GM23248 (cell line): ENCODE measurements at regions not wholly inside any gene's neighbourhood (a gene's known extent, or its start where the extent isn't known, plus 50 kb on each side); places are given as distances from the start of the nearest gene placed in this dataset.
"Not testable (repeated sequence)": the region's sequence is repeated elsewhere in the genome, so short reads cannot be mapped to it uniquely, and the experiment has no call there.

Experiments
- DNase-seq: peaks from one replicate; pipeline ENCODE4 v3.0.0-alpha.2; 2015
- H2AFZ ChIP-seq: fragments of 200-600 bp; sonication (generic); 2 replicates; pipeline ENCODE4 v1.6.1; 2016; ENCODE audit warnings: antibody characterized with exemption
- H3F3A ChIP-seq: fragments of 200-600 bp; sonication (generic); 2 replicates; pipeline ENCODE4 v1.6.1; 2016; ENCODE audit warnings: mild to moderate bottlenecking, antibody characterized with exemption, mixed run types; ENCODE audit not compliant: insufficient read depth
- H3K27ac ChIP-seq: fragments of 200-600 bp; sonication (generic); 2 replicates; pipeline ENCODE4 v1.5.1; 2016; ENCODE audit warnings: mild to moderate bottlenecking
- H3K27me3 ChIP-seq: fragments of 200-600 bp; sonication (generic); replicated peaks from 2 replicates; pipeline ENCODE4 v1.6.1; 2016; ENCODE audit warnings: mild to moderate bottlenecking; ENCODE audit not compliant: insufficient read depth
- H3K36me3 ChIP-seq: fragments of 200-600 bp; sonication (generic); 2 replicates; pipeline ENCODE4 v1.6.1; 2016; ENCODE audit warnings: low read depth, mild to moderate bottlenecking
- H3K4me1 ChIP-seq: fragments of 200-600 bp; sonication (generic); 2 replicates; pipeline ENCODE4 v1.6.1; 2016; ENCODE audit warnings: mild to moderate bottlenecking; ENCODE audit not compliant: insufficient read depth
- H3K4me2 ChIP-seq: fragments of 200-600 bp; sonication (generic); one replicate; pipeline ENCODE4 v1.6.1; 2016; ENCODE audit warnings: mild to moderate bottlenecking; ENCODE audit not compliant: unreplicated experiment
- H3K4me3 ChIP-seq: fragments of 200-600 bp; sonication (generic); 2 replicates; pipeline ENCODE4 v1.5.1; 2016; ENCODE audit warnings: mild to moderate bottlenecking
- H3K79me2 ChIP-seq: fragments of 200-600 bp; sonication (generic); 2 replicates; pipeline ENCODE4 v1.6.1; 2016; ENCODE audit warnings: mild to moderate bottlenecking; ENCODE audit not compliant: insufficient read depth
- H3K9ac ChIP-seq: fragments of 200-600 bp; sonication (generic); 2 replicates; pipeline ENCODE4 v1.6.1; 2016; ENCODE audit warnings: mild to moderate bottlenecking
- H3K9me2 ChIP-seq: fragments of 200-600 bp; sonication (generic); 2 replicates; pipeline ENCODE4 v1.6.1; 2016; ENCODE audit warnings: mixed run types, mild to moderate bottlenecking, moderate library complexity; ENCODE audit not compliant: insufficient read depth
- H3K9me3 ChIP-seq: fragments of 200-600 bp; sonication (generic); one replicate; pipeline ENCODE4 v1.6.1; 2017; ENCODE audit warnings: low read depth
- H4K20me1 ChIP-seq: fragments of 200-600 bp; sonication (generic); 2 replicates; pipeline ENCODE4 v1.6.0; 2016; ENCODE audit not compliant: insufficient read depth
- EZH2 ChIP-seq: fragments of 200-600 bp; sonication (generic); IDR thresholded peaks from 2 replicates; pipeline ENCODE4 v1.6.1; 2018; ENCODE audit warnings: antibody characterized with exemption, mild to moderate bottlenecking; ENCODE audit not compliant: insufficient read depth, poor library complexity, severe bottlenecking
- EZH2phosphoT487 ChIP-seq: fragments of 200-600 bp; sonication (generic); IDR thresholded peaks from 2 replicates; pipeline ENCODE4 v1.6.1; 2018; ENCODE audit warnings: antibody characterized with exemption, moderate library complexity, mild to moderate bottlenecking, low read depth; ENCODE audit not compliant: insufficient read depth
- WGBS, 2 experiments: methylation state at CpG; one replicate each; pipeline ENCODE4 v1.1.6; 2015 to 2017; ENCODE audit warnings: low lambda C conversion rate in 2 of 2, low coverage in 1 of 2; ENCODE audit errors: missing lambda C conversion rate in 2 of 2; 5-methylcytosine and 5-hydroxymethylcytosine counted together
- in situ Hi-C: fragments of 300-500 bp; cut with MboI; formaldehyde crosslinking; loops from 2 replicates; pipeline ENCODE4 v1.15.0; 2020

DNA sequence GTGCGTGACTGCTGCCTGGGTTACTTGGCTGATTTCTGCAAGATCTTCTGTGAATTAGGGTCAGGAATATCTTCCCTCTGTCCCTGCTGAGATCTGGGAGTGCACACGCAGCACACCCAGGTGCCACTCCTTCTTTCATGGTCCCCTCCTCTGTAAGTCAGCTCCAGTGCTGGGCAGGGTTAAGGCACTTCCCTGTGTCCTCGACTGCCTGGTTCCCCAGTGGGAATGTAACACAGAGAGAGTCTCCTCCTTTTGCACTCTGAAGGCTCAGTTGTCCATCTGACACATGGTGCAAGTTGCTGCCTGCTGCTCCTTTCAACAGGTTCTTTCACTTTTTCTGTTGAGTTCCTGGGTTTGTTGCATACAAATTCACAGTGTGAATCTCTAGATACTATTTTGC lies 421.2 kb upstream of the NDN start:
- H3K27ac ChIP-seq, H2AFZ ChIP-seq, in situ Hi-C loops, H3K79me2 ChIP-seq, H3K4me3 ChIP-seq, H3K9me2 ChIP-seq, H3F3A ChIP-seq, H4K20me1 ChIP-seq, H3K4me2 ChIP-seq, H3K9ac ChIP-seq, H3K36me3 ChIP-seq, H3K27me3 ChIP-seq, H3K4me1 ChIP-seq, H3K9me3 ChIP-seq, DNase-seq: not testable (repeated sequence)
- 5 to 12% methylated on average over 3 of the region's 3 CpGs for WGBS, 2 experiments

DNA sequence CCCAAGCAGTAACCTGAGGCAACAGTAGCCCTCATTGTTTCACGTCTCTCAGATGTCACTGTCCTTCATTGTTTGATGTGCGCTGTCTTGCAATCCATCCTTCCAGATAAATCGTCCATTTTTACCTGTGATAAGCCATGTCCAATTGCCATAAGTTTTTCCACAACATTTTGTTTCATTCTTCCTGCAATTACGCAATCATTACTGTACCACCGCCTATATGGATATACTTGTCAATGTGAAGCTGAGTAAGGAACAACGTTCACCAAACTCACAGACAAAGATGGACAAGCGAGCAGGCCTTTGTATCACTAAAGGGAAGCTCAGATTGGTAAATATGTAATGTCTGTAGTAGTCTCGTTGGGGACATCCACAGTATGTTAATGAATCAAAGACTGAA lies 452.5 kb upstream of the NDN start:
- H3K27ac ChIP-seq, H4K20me1 ChIP-seq, H3F3A ChIP-seq, in situ Hi-C loops, H3K9ac ChIP-seq, H3K79me2 ChIP-seq, H3K36me3 ChIP-seq, H3K27me3 ChIP-seq, H3K4me2 ChIP-seq, H3K4me3 ChIP-seq, DNase-seq, H3K4me1 ChIP-seq, H3K9me3 ChIP-seq, H2AFZ ChIP-seq, H3K9me2 ChIP-seq: not testable (repeated sequence)
- 29 to 30% methylated on average over 8 of the region's 8 CpGs for WGBS, 2 experiments

DNA sequence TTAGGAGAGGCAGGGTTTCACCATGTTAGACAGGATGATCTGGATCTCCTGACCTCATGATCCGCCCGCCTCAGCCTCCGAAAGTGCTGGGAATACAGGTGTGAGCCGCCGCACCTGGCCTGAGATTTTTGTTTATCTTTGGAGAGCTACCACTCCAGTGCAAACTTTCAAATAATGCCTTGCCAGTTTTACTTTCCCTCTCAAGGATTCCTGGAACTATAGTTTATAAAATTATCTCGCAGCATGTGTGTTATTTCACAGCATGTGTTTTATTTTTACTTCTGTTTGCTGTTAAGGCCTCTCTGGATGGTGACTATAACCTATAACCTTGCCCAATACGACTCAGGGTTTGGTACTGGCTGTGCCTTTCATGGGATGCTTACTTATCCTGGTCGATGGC lies 458.0 kb upstream of the NDN start:
- H3K9me3 ChIP-seq, H2AFZ ChIP-seq, H3K4me1 ChIP-seq, H3K27me3 ChIP-seq, H3K4me3 ChIP-seq, DNase-seq, H3K79me2 ChIP-seq, H3F3A ChIP-seq, in situ Hi-C loops, H3K36me3 ChIP-seq, H4K20me1 ChIP-seq, H3K9ac ChIP-seq, H3K27ac ChIP-seq, H3K4me2 ChIP-seq, H3K9me2 ChIP-seq: not testable (repeated sequence)
- 28 to 40% methylated on average over 8 of the region's 8 CpGs for WGBS, 2 experiments

DNA sequence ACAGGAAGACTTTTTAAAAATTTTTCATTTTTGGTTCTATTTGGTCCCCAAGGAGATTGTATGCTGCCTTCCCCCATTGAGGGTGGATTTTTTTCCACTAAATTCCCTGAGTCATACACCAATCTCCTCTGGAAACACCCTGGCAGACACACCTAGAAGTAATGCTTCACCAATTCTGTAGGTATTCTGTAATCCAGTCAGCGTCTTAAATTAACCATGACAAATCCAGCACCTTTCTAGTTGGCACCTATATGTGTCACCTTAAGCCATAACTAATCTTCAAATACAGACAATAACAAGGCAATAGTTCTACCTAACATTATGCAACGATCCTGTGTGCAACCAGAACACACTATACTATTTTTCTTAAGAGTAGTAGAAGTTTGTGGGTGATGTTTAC lies 459.1 kb upstream of the NDN start:
- 8% methylated on average over 2 of the region's 2 CpGs for WGBS, 2 experiments
- Histone ChIP-seq H3K27me3 (no peaks in the 10 kb centered on the region), H3K27ac (no peak overlapping the region), H3K9me3 (no peaks in the 10 kb centered on the region), H3K4me1 (no peaks in the 10 kb centered on the region), H2AFZ (no peak overlapping the region), H3K4me3 (no peak overlapping the region), H3K9ac (no peak overlapping the region), H3K9me2 (no peaks in the 10 kb centered on the region), H3K79me2 (no peaks in the 10 kb centered on the region), H3F3A (no peaks in the 10 kb centered on the region), H4K20me1 (no peaks in the 10 kb centered on the region), H3K36me3 (no peaks in the 10 kb centered on the region), H3K4me2 (no peak overlapping the region)
- in situ Hi-C loops: no loop called here
- no peak for DNase-seq
- TF ChIP-seq EZH2phosphoT487 (no peak), EZH2 (no peak)

DNA sequence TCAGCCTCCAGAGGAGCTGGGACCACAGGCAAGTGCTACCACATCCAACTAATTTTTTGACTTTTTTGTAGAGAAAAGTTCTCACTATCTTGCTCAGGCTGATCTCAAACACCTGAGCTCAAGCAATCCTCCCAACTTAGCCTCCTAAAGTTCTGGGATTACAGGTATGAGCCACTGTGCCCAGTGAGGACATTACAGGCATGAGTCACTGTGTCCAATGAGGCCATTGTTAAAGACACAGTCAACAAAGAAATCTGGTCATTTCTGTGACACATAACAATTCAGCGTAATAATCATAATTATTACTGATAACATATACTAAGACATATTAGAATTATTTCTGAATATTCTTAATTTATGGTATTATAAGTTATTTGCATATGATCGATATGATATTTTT lies 463.4 kb upstream of the NDN start:
- H3K4me3 ChIP-seq: no peak overlapping the region
- H3K79me2 ChIP-seq: no peaks in the 10 kb centered on the region
- no peaks in the 10 kb centered on the region for H3K9me2 ChIP-seq
- no peaks in the 10 kb centered on the region for H4K20me1 ChIP-seq
- no peaks in the 10 kb centered on the region for H3K4me1 ChIP-seq
- no peaks in the 10 kb centered on the region for H3K36me3 ChIP-seq
- no peak for DNase-seq
- H3K9ac ChIP-seq: no peak overlapping the region
- H3F3A ChIP-seq: no peaks in the 10 kb centered on the region
- H2AFZ ChIP-seq: no peak overlapping the region
- in situ Hi-C loops: no loop called here
- H3K27ac ChIP-seq: no peak overlapping the region
- no peaks in the 10 kb centered on the region for H3K27me3 ChIP-seq
- no peaks in the 10 kb centered on the region for H3K9me3 ChIP-seq
- 29 to 33% methylated on average over 2 of the region's 2 CpGs for WGBS, 2 experiments
- no peak overlapping the region for H3K4me2 ChIP-seq
- TF ChIP-seq EZH2phosphoT487 (no peak), EZH2 (no peak)

DNA sequence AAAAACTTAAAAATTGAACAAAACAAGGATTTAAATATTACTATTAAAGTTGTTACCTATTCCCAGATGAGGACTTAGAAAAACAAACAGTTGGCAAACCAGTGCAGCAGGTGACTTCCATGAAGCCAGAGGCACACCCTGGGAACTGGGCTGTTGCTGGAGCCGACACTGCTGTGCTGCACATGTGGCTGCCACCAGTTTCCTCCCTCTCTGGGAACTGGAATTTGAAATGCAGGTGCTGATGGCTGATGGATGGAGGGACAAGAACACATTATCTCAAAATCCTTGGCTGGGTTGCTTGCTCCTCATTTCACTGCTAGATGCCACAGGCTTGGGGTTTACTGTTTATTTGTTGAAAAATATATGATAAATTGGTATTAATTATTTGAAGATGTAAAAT lies 471.2 kb upstream of the NDN start:
- H2AFZ ChIP-seq, H3K4me2 ChIP-seq, DNase-seq, in situ Hi-C loops, H3K9ac ChIP-seq, H3F3A ChIP-seq, H3K36me3 ChIP-seq, H3K9me3 ChIP-seq, H3K9me2 ChIP-seq, H3K4me3 ChIP-seq, H3K79me2 ChIP-seq, H3K27me3 ChIP-seq, H3K4me1 ChIP-seq, H4K20me1 ChIP-seq, H3K27ac ChIP-seq: not testable (repeated sequence)
- 0 to 6% methylated on average over 1 of the region's 1 CpG for WGBS, 2 experiments

DNA sequence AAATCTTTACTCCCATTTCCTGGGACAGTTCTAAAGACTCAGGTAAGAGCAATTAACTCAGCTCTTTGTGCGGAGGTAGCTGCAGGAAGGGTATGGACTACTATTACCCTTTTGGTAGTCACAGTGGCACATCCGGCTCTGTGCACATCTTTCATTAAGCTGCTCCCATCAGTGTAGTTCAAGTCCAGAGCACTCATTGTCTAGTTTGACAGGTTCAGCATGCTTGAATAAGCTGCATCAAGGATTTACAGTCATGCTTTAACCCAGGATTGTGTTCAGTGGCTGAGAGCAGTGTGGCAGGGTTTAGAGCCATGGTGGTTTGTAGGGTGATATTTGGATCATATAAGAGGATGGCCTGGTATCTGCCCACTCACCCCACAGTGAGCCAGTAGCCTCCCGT lies 478.4 kb upstream of the NDN start:
- H3K79me2 ChIP-seq, H4K20me1 ChIP-seq, H3K36me3 ChIP-seq, H3K27me3 ChIP-seq, H3K9me3 ChIP-seq, H3K4me2 ChIP-seq, H2AFZ ChIP-seq, H3F3A ChIP-seq, DNase-seq, H3K4me3 ChIP-seq, H3K9ac ChIP-seq, H3K27ac ChIP-seq, in situ Hi-C loops, H3K4me1 ChIP-seq, H3K9me2 ChIP-seq: not testable (repeated sequence)
- 29 to 31% methylated on average over 3 of the region's 3 CpGs for WGBS, 2 experiments

DNA sequence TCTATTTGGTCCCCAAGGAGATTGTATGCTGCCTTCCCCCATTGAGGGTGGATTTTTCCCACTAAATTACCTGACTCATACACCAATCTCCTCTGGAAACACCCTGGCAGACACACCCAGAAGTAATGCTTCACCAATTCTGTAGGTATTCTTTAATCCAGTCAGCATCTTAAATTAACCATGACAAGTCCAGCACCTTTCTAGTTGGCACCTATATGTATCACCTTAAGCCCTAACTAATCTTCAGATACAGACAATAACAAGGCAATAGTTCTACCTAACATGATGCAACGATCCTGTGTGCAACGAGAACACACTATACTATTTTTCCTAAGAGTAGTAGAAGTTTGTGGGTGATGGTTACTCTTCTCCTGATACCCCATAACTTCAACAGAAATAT lies 473.3 kb upstream of the NPAP1 start:
- H3K4me1 ChIP-seq, H3K36me3 ChIP-seq, H4K20me1 ChIP-seq, H3K27ac ChIP-seq, H3K9me3 ChIP-seq, DNase-seq, H3F3A ChIP-seq, H3K79me2 ChIP-seq, H3K4me3 ChIP-seq, H3K27me3 ChIP-seq, H3K4me2 ChIP-seq, in situ Hi-C loops, H3K9me2 ChIP-seq, H2AFZ ChIP-seq, H3K9ac ChIP-seq: not testable (repeated sequence)
- WGBS, 2 experiments: 13% methylated on average over 2 of the region's 2 CpGs
